ENCODE measurements at regions not wholly inside any gene's neighbourhood (a gene's known extent, or its start where the extent isn't known, plus 50 kb on each side); places are given as distances from the start of the nearest gene placed in this dataset.

GRCh38 chr6:27081188-27081587 is 166.3 kb upstream of the PRSS16 start:
- H3K4me2 ChIP-seq (ENCODE audit: low read depth, low read length) = no peak overlapping the region
- ATAC-seq = no peak
- H3K36me3 ChIP-seq (replicated peaks in 1 of 2; ENCODE audit: control insufficient read depth in 1 of 2, insufficient read depth in 2 of 2, low read length in 2 of 2) = no peaks in the 10 kb centered on the region
- no peaks in the 10 kb centered on the region for H4K20me1 ChIP-seq (ENCODE audit: insufficient read depth, low read length)
- CTCF ChIA-PET (ENCODE audit: low intra/inter-chr PET ratio, low total read pairs) = no interaction called here
- H3K27ac ChIP-seq (ENCODE audit: extremely low read length, insufficient read depth, low read length) = no peak overlapping the region
- FAIRE-seq = no peak
- H2AFZ ChIP-seq (ENCODE audit: low read length) = no peak overlapping the region
- in situ Hi-C loops (cut with HindIII; ENCODE audit: extremely low pct_ligation_motif_present, low pct_unique_long_range_greater_than_20kb) = no loop called here
- POLR2A ChIA-PET = no interaction called here
- TF ChIP-seq ZNF326 (CRISPR knock-in tag; IDR thresholded peaks at IDR 0.05; ENCODE audit: borderline replicate concordance) (no peak), ZKSCAN8 (CRISPR knock-in tag; IDR thresholded peaks at IDR 0.05; ENCODE audit: borderline replicate concordance) (no peak), SMARCC2 (IDR thresholded peaks at IDR 0.05) (no peak), SYNCRIP (IDR thresholded peaks at IDR 0.05; ENCODE audit: insufficient read depth, low read depth, low read length) (no peak), MBNL3 (CRISPR knock-in tag; conservative IDR thresholded peaks at IDR 0.05) (no peak)
- intact Hi-C loops (cut with micrococcal nuclease; ENCODE audit: unreplicated experiment) = no loop called here
- no peaks in the 10 kb centered on the region for H3K79me2 ChIP-seq (ENCODE audit: insufficient read depth, low read length)
- no peak overlapping the region for H3K9ac ChIP-seq (ENCODE audit: insufficient read depth, low read depth, low read length)
- no peak overlapping the region for H3K4me3 ChIP-seq (replicated peaks in 1 of 3; ENCODE audit: insufficient read depth in 1 of 3, low read depth in 2 of 3, low read length in 3 of 3)
- no peaks in the 10 kb centered on the region for H3K27me3 ChIP-seq (ENCODE audit: control insufficient read depth in 1 of 2, insufficient read depth in 2 of 2, low read length in 2 of 2)
- DNase-seq (ENCODE audit: low spot score) = no peak
- peaks cover 20% of the 10 kb centered on the region for H3K4me1 ChIP-seq (ENCODE audit: insufficient read depth, low read length)
- BruUV-seq (replicated peaks) = no TSS peak
- no peaks in the 10 kb centered on the region for H3K9me3 ChIP-seq (ENCODE audit: low read length)

- FAIRE-seq (no peak), DNase-seq (ENCODE audit: low spot score) (no peak), ATAC-seq (no peak)
- no peak overlapping the region for H3K9ac ChIP-seq (ENCODE audit: insufficient read depth, low read depth, low read length)
- intact Hi-C loops (cut with micrococcal nuclease; ENCODE audit: unreplicated experiment) (no loop called here), in situ Hi-C loops (cut with HindIII; ENCODE audit: extremely low pct_ligation_motif_present, low pct_unique_long_range_greater_than_20kb) (no loop called here)
- H3K4me1 ChIP-seq (ENCODE audit: insufficient read depth, low read length) = peaks cover 13% of the 10 kb centered on the region
- BruUV-seq (replicated peaks) = no TSS peak
- TF ChIP-seq ZFP1 (CRISPR knock-in tag; IDR thresholded peaks at IDR 0.05) (no peak), SIX1 (CRISPR knock-in tag; IDR thresholded peaks at IDR 0.05; ENCODE audit: borderline replicate concordance) (peak; percentile 27; the same call in 1 of the 2 replicates)
- no peak overlapping the region for H3K4me3 ChIP-seq (replicated peaks in 1 of 3; ENCODE audit: insufficient read depth in 1 of 3, low read depth in 2 of 3, low read length in 3 of 3)
- no peak overlapping the region for H2AFZ ChIP-seq (ENCODE audit: low read length)
- no peaks in the 10 kb centered on the region for H3K36me3 ChIP-seq (replicated peaks in 1 of 2; ENCODE audit: control insufficient read depth in 1 of 2, insufficient read depth in 2 of 2, low read length in 2 of 2)
- no peaks in the 10 kb centered on the region for H3K27me3 ChIP-seq (ENCODE audit: control insufficient read depth in 1 of 2, insufficient read depth in 2 of 2, low read length in 2 of 2)
- H3K9me3 ChIP-seq (ENCODE audit: low read length) = no peaks in the 10 kb centered on the region
- WGBS (ENCODE audit: low lambda C conversion rate) = 0% methylated on average over 2 of the region's 2 CpGs
- no peaks in the 10 kb centered on the region for H3K79me2 ChIP-seq (ENCODE audit: insufficient read depth, low read length)
- ChIA-PET CTCF (ENCODE audit: low intra/inter-chr PET ratio, low total read pairs) (no interaction called here), POLR2A (no interaction called here)
- no peaks in the 10 kb centered on the region for H4K20me1 ChIP-seq (ENCODE audit: insufficient read depth, low read length)
- H3K4me2 ChIP-seq (ENCODE audit: low read depth, low read length) = no peak overlapping the region
- H3K27ac ChIP-seq (ENCODE audit: extremely low read length, insufficient read depth, low read length) = no peak overlapping the region
Measured at GRCh38 chr6:27081931-27082330, 165.6 kb upstream of the PRSS16 start.

Data from HepG2 (cell line).